OCI-LY7 (cell line): ENCODE measurements at regions not wholly inside any gene's neighbourhood (a gene's known extent, or its start where the extent isn't known, plus 50 kb on each side); places are given as distances from the start of the nearest gene placed in this dataset.

Source experiments
- BruUV-seq: library from RNA; stranded (reverse); fragments of 400-500 nt; replicated peaks from 2 replicates; lab custom pipeline; 2021; lab: Mats Ljungman, UMichigan
- CTCF ChIA-PET: fragments of 300-600 bp; sonication (Branson Sonifier 250); formaldehyde crosslinking; loops from one replicate; lab custom pipeline; 2022; ENCODE audit warnings: antibody characterized with exemption; ENCODE audit not compliant: unreplicated experiment; lab: Charles Lee
- POLR2A ChIA-PET: fragments of 300-600 bp; sonication (Branson Sonifier 250); formaldehyde crosslinking; loops from one replicate; lab custom pipeline; 2022; ENCODE audit warnings: antibody characterized with exemption; lab: Charles Lee
- DNase-seq: peaks from one replicate; pipeline ENCODE4 v3.0.0-alpha.2; 2015; ENCODE audit warnings: low spot score
- H2AFZ ChIP-seq: fragments of 200-600 bp; sonication (generic), shearing (Covaris generic); 2 replicates; pipeline ENCODE4 v1.6.1; 2014; ENCODE audit warnings: mild to moderate bottlenecking, antibody characterized with exemption, low read length, moderate library complexity
- H3K27ac ChIP-seq: fragments of 200-600 bp; sonication (generic); 2 replicates; pipeline ENCODE4 v1.5.1; 2014; ENCODE audit warnings: mixed run types, low read depth, mild to moderate bottlenecking, moderate library complexity, low read length, inconsistent platforms; ENCODE audit not compliant: poor library complexity, severe bottlenecking
- H3K36me3 ChIP-seq: fragments of 200-600 bp; sonication (generic); 2 replicates; pipeline ENCODE4 v1.6.1; 2014; ENCODE audit warnings: mild to moderate bottlenecking, antibody characterized with exemption, low read length, moderate library complexity, mixed read lengths; ENCODE audit not compliant: insufficient read depth
- H3K4me1 ChIP-seq: fragments of 200-600 bp; sonication (generic); 2 replicates; pipeline ENCODE4 v1.5.1; 2014; ENCODE audit warnings: mild to moderate bottlenecking, low read length; ENCODE audit not compliant: insufficient read depth, poor library complexity, severe bottlenecking
- H3K4me2 ChIP-seq: fragments of 200-600 bp; sonication (generic); 2 replicates; pipeline ENCODE4 v1.6.1; 2014; ENCODE audit warnings: mild to moderate bottlenecking, low read length
- H3K4me3 ChIP-seq: fragments of 200-600 bp; sonication (generic); 2 replicates; pipeline ENCODE4 v1.5.1; 2014; ENCODE audit warnings: mild to moderate bottlenecking, low read depth, low read length; ENCODE audit not compliant: poor library complexity, severe bottlenecking
- H3K79me2 ChIP-seq: fragments of 200-600 bp; sonication (generic); 2 replicates; pipeline ENCODE4 v1.6.1; 2016; ENCODE audit warnings: low read depth, mild to moderate bottlenecking, low read length, moderate library complexity, mixed read lengths; ENCODE audit not compliant: insufficient read depth
- H3K9me2 ChIP-seq: fragments of 200-600 bp; sonication (generic); 2 replicates; pipeline ENCODE4 v1.6.1; 2016; ENCODE audit warnings: mild to moderate bottlenecking, low read length, mixed read lengths; ENCODE audit not compliant: insufficient read depth
- H3K9me3 ChIP-seq: fragments of 200-600 bp; sonication (generic); 2 replicates; pipeline ENCODE4 v1.6.1; 2014; ENCODE audit warnings: mild to moderate bottlenecking, mixed run types, low read length, mixed read lengths
- H4K20me1 ChIP-seq: fragments of 200-600 bp; sonication (generic); 2 replicates; pipeline ENCODE4 v1.6.1; 2014; ENCODE audit warnings: mild to moderate bottlenecking, antibody characterized with exemption, low read length, moderate library complexity, mixed read lengths; ENCODE audit not compliant: insufficient read depth
- EZH2phosphoT487 ChIP-seq: fragments of 200-600 bp; sonication (generic); IDR thresholded peaks from 2 replicates; pipeline ENCODE4 v1.6.1; 2018; ENCODE audit warnings: low read depth, borderline replicate concordance, mild to moderate bottlenecking, mixed run types, antibody characterized with exemption, low read length, moderate library complexity, mixed read lengths
- intact Hi-C: fragments of 100-400 bp; cut with micrococcal nuclease; formaldehyde crosslinking; loops from one replicate; pipeline ENCODE4 v1.10.0; 2022; ENCODE audit not compliant: unreplicated experiment
- TF ChIP-seq, protein P1 (sequence below): fragments of 200-600 bp; sonication (generic); conservative IDR thresholded peaks from 2 replicates; pipeline ENCODE4 v1.5.1; 2014; ENCODE audit warnings: mild to moderate bottlenecking, antibody characterized with exemption, low read length, moderate library complexity, mixed read lengths

DNA sequence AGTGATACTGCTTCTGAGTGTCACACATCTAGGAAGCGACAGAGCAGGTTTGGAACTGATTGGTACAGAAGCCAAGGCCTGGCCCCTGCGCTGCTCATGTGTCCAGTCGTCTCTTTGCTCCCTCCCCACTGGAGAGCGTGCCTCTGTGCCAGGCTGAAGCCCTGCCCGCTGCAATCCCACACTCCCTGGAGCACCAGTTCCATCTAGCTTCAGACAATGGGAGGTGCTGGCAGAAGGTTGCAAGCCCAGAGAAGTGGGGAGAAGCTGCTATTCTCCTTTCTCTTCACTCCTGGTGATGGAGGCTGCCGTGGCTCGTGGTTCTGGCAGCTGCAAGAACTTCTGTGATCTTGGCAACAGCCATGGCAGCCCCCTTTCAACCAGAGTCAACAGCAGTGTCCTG is 250.9 kb downstream of the MATN1 start:
- Histone ChIP-seq H3K36me3 (no peaks in the 10 kb centered on the region), H2AFZ (no peak overlapping the region), H4K20me1 (no peaks in the 10 kb centered on the region), H3K9me2 (no peaks in the 10 kb centered on the region), H3K4me1 (no peaks in the 10 kb centered on the region), H3K4me3 (no peak overlapping the region), H3K79me2 (no peaks in the 10 kb centered on the region), H3K4me2 (no peak overlapping the region), H3K27ac (no peak overlapping the region), H3K9me3 (no peaks in the 10 kb centered on the region)
- no TSS peak for BruUV-seq
- DNase-seq: no peak
- ChIA-PET CTCF (no interaction called here), POLR2A (no interaction called here)
- intact Hi-C loops: no loop called here
- TF ChIP-seq EZH2phosphoT487: no peak
- TF ChIP-seq, protein P1, sequence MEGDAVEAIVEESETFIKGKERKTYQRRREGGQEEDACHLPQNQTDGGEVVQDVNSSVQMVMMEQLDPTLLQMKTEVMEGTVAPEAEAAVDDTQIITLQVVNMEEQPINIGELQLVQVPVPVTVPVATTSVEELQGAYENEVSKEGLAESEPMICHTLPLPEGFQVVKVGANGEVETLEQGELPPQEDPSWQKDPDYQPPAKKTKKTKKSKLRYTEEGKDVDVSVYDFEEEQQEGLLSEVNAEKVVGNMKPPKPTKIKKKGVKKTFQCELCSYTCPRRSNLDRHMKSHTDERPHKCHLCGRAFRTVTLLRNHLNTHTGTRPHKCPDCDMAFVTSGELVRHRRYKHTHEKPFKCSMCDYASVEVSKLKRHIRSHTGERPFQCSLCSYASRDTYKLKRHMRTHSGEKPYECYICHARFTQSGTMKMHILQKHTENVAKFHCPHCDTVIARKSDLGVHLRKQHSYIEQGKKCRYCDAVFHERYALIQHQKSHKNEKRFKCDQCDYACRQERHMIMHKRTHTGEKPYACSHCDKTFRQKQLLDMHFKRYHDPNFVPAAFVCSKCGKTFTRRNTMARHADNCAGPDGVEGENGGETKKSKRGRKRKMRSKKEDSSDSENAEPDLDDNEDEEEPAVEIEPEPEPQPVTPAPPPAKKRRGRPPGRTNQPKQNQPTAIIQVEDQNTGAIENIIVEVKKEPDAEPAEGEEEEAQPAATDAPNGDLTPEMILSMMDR: no peak

DNA sequence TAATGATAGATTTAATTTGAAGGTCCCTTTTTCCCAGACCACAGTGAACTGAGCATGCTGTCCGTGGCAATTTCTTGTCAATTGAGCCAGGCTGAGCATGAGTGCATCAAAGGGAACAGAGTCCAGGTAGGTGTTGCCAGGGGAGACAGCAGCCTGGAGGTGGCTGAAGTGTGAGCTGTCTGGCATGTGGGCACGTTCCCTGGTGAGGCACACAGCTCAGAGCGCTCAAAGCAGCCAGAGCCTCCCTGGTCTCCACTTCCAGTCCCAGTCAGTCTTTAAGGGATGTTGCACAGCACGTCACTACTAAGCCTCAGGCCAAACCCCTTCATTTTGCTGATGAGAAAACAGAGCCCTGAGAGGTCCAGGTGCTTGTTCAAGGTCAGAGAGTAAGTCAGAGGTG is 251.4 kb downstream of the MATN1 start:
- POLR2A ChIA-PET: no interaction called here

DNA sequence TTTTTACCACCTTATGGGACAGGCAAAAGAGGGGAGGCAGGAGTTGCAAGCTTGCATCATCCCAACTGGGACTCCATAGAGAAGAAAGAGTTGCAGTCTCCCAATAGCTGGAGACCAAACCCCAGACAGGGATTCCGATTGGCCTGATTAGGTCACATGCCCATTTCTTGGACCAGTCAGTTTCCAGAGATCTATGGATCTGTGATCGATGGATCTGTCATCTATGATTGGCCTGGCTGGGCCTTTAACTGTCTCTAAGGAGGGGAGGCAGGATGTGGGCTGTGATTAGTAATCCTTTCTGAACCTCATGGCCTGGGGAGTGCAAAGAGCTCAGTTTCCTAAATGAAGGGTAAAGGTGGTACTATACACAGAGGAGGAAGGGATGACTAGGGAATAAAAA is 252.1 kb downstream of the MATN1 start:
- ChIA-PET POLR2A (no interaction called here), CTCF (no interaction called here)
- Histone ChIP-seq H2AFZ (no peak overlapping the region), H3K4me2 (no peak overlapping the region), H3K27ac (no peak overlapping the region), H3K79me2 (no peaks in the 10 kb centered on the region), H3K9me2 (no peaks in the 10 kb centered on the region), H3K9me3 (no peaks in the 10 kb centered on the region), H3K36me3 (no peaks in the 10 kb centered on the region), H4K20me1 (no peaks in the 10 kb centered on the region), H3K4me1 (no peaks in the 10 kb centered on the region), H3K4me3 (no peak overlapping the region)
- TF ChIP-seq EZH2phosphoT487: no peak
- TF ChIP-seq, protein P1: no peak
- no peak for DNase-seq
- BruUV-seq: no TSS peak
- intact Hi-C loops: no loop called here

More for the DNA sequence above, 251.4 kb downstream of the MATN1 start:
- H2AFZ ChIP-seq: no peak overlapping the region
- H3K4me1 ChIP-seq: no peaks in the 10 kb centered on the region
- no peak for TF ChIP-seq EZH2phosphoT487
- TF ChIP-seq, protein P1: no peak
- intact Hi-C loops: no loop called here
- no peaks in the 10 kb centered on the region for H3K79me2 ChIP-seq
- no peaks in the 10 kb centered on the region for H3K9me3 ChIP-seq
- no peak overlapping the region for H3K27ac ChIP-seq
- no peaks in the 10 kb centered on the region for H4K20me1 ChIP-seq
- H3K36me3 ChIP-seq: no peaks in the 10 kb centered on the region
- no peak overlapping the region for H3K4me3 ChIP-seq
- no TSS peak for BruUV-seq
- H3K9me2 ChIP-seq: no peaks in the 10 kb centered on the region
- H3K4me2 ChIP-seq: no peak overlapping the region
- CTCF ChIA-PET: no interaction called here
- no peak for DNase-seq
